Natural killer cell (primary cell): ENCODE measurements at regions not wholly inside any gene's neighbourhood (a gene's known extent, or its start where the extent isn't known, plus 50 kb on each side); places are given as distances from the start of the nearest gene placed in this dataset.
"Not testable (repeated sequence)": the region's sequence is repeated elsewhere in the genome, so short reads cannot be mapped to it uniquely, and the experiment has no call there.

ENCODE experiments used
- ATAC-seq, 3 donors: fragments of 150-1000 bp in 2 of 3; fragments of 200-7000 bp in 1 of 3; cut with Tn5 transposase; 1 replicate in 1 of 3; 2 replicates in 2 of 3; pipeline ENCODE4 v1.10.0; 2021; ENCODE audit warnings: mild to moderate bottlenecking in 2 of 3, moderate library complexity in 2 of 3
- DNase-seq, 2 donors: peaks; one replicate each; pipeline versions ENCODE4 v3.0.0 to v3.0.0-alpha.2; 2013 to 2021; ENCODE audit warnings: mixed read lengths in 1 of 2
- H3K27ac ChIP-seq: one replicate; pipeline ENCODE4 v1.5.1; 2013; ENCODE audit warnings: mild to moderate bottlenecking, low read length
- H3K27me3 ChIP-seq: one replicate; pipeline ENCODE4 v1.6.1; 2013; ENCODE audit warnings: low read length; ENCODE audit not compliant: control insufficient read depth, insufficient read depth
- H3K36me3 ChIP-seq: one replicate; pipeline ENCODE4 v1.6.1; 2013; ENCODE audit warnings: low read length; ENCODE audit not compliant: control insufficient read depth, insufficient read depth
- H3K4me1 ChIP-seq: one replicate; pipeline ENCODE4 v1.6.1; 2013; ENCODE audit warnings: low read length; ENCODE audit not compliant: control insufficient read depth, insufficient read depth
- H3K4me3 ChIP-seq: one replicate; pipeline ENCODE4 v1.5.1; 2013; ENCODE audit warnings: low read length
- H3K9me3 ChIP-seq: one replicate; pipeline ENCODE4 v1.6.1; 2013; ENCODE audit warnings: low read length; ENCODE audit not compliant: control insufficient read depth, insufficient read depth
- H3K27ac Mint-ChIP-seq, 2 donors: one replicate each; pipeline ENCODE4 v1.8.0; 2022; ENCODE audit warnings: mild to moderate bottlenecking in 2 of 2, mixed read lengths in 2 of 2, moderate library complexity in 1 of 2
- H3K27me3 Mint-ChIP-seq, 2 donors: one replicate each; pipeline ENCODE4 v1.8.0; 2022; ENCODE audit warnings: low read depth in 2 of 2, mixed read lengths in 2 of 2
- H3K36me3 Mint-ChIP-seq: one replicate; pipeline ENCODE4 v1.8.0; 2022; ENCODE audit warnings: mixed read lengths
- H3K4me1 Mint-ChIP-seq, 2 donors: one replicate each; pipeline ENCODE4 v1.8.0; 2022; ENCODE audit warnings: mixed read lengths in 2 of 2
- H3K4me3 Mint-ChIP-seq: one replicate; pipeline ENCODE4 v1.8.0; 2022; ENCODE audit warnings: mild to moderate bottlenecking, moderate library complexity, mixed read lengths
- H3K9me3 Mint-ChIP-seq, 2 donors: one replicate each; pipeline ENCODE4 v1.8.0; 2022; ENCODE audit warnings: mixed read lengths in 2 of 2
- WGBS: methylation state at CpG from one replicate; pipeline ENCODE4 v1.1.7; 2013; ENCODE audit warnings: missing lambda C conversion rate; ENCODE audit not compliant: insufficient coverage; 5-methylcytosine and 5-hydroxymethylcytosine counted together
- intact Hi-C: fragments of 100-400 bp; cut with micrococcal nuclease; formaldehyde crosslinking; loops from one replicate; pipeline ENCODE4 v1.14.2; 2022

GRCh38 chr13:111702059-111702458 lies 364.9 kb upstream of the SOX1 start:
- intact Hi-C loops, H3K27me3 ChIP-seq, H3K27me3 Mint-ChIP-seq, H3K4me3 Mint-ChIP-seq, H3K9me3 ChIP-seq, H3K27ac Mint-ChIP-seq, H3K4me3 ChIP-seq, H3K4me1 Mint-ChIP-seq, DNase-seq, H3K4me1 ChIP-seq, H3K27ac ChIP-seq, H3K36me3 Mint-ChIP-seq, H3K36me3 ChIP-seq, H3K9me3 Mint-ChIP-seq, ATAC-seq: not testable (repeated sequence)
- no CpG with 5 or more reads among the region's 5 CpGs for WGBS
